GM19372 (cell line): ENCODE measurements at regions not wholly inside any gene's neighbourhood (a gene's known extent, or its start where the extent isn't known, plus 50 kb on each side); places are given as distances from the start of the nearest gene placed in this dataset.

Experiments used
- ATAC-seq: cut with Tn5 transposase; IDR thresholded peaks from one replicate; pipeline ENCODE4 v1.9.1; 2021; ENCODE audit warnings: mild to moderate bottlenecking, low read depth, moderate library complexity; ENCODE audit not compliant: unreplicated experiment

- ATAC-seq = no peak
Observed at GRCh38 chr14:85308531-85309300, 221.2 kb upstream of the FLRT2 start.

- no peak for ATAC-seq
Observed at GRCh38 chr14:85310491-85311272, 219.3 kb upstream of the FLRT2 start.

GRCh38 chr14:85313560-85314207 is 216.3 kb upstream of the FLRT2 start:
- ATAC-seq = no peak

DNA sequence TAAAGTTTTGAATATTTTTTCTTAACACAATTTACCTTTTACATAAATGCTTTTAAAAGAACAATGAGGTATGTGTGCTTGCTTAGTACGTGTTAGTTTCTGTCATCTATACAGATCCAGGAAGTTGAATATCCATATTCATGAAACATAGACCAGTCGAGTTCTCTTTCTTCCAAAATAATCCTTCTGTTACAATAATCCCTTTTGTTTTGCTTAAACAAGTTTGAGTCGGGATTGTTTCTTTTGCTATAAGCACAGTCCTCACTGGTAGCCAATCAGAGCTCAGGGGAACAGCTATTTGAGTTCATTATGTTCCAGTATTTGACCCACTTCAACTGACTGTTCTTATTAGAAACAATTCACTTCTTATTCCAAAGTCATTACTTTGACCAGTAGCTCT is 214.7 kb upstream of the FLRT2 start:
- ATAC-seq = no peak

GRCh38 chr14:85315733-85316290 is 214.1 kb upstream of the FLRT2 start:
- ATAC-seq = no peak

- no peak for ATAC-seq
Observed at GRCh38 chr14:85316701-85317410, 213.1 kb upstream of the FLRT2 start.

GRCh38 chr14:85317491-85318021 is 212.4 kb upstream of the FLRT2 start:
- no peak for ATAC-seq

DNA sequence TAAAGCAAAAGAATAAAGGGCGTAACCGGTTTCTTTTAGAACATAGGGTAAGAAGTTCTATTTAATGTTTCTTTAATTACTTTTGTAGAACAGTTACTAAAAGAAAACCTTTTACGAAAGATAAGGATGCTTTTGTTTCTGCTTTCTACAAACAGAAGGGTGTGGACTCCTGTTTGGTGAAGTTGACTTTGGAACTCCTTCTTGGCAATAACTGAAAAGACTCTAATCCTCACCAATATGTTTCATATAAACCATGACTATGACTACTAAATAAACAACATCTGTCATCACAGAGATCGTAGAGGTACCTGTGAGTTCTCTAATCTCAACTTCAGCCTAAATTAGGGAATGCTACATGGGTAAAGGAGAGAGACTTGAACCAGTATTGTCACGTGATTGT is 210.8 kb upstream of the FLRT2 start:
- no peak for ATAC-seq

GRCh38 chr14:85319998-85320630 is 209.8 kb upstream of the FLRT2 start:
- ATAC-seq = no peak

DNA sequence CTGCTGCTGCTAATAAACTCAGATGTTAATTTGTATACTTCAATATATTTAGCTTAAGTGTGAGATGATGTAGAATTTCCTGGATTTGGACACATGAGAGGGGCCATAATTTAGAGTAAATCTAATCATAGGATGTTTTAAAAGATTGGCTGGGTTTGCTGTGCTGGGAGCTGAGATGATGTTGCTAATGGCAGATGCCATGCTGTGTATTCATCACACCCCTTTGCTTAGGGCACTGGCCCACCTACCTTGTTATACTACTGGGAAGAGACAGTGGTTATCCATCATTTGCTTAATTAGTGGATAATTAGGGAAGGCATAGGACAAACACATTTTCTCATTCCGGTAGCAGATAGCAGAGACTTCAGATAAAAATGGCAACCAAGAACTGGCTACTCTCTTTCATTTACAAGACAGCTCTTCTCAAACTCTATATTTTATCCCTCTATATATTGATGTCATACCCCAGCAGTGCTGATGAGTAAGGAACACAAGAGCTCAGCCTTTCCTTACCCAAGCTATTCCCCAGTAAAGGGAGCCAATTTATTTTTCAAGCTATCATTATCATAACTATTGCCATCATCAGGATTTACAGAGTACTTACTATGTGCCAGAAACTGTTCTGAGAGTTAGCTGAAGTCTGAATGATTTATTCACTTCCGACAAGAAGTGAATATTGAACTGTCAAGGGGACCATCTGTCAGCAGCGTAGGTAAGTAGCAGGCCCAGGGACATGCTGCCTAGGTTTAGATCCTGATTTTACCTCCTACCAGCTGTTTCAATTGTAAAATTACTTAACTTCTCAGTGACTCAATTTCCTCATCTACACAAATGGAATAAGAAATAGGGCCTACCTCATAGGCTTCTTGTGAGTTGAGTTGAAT is 204.6 kb upstream of the FLRT2 start:
- no peak for ATAC-seq

- ATAC-seq = no peak
Observed at GRCh38 chr14:85332401-85332800, 197.5 kb upstream of the FLRT2 start.

GRCh38 chr14:85333313-85333712 is 196.6 kb upstream of the FLRT2 start:
- ATAC-seq = no peak

DNA sequence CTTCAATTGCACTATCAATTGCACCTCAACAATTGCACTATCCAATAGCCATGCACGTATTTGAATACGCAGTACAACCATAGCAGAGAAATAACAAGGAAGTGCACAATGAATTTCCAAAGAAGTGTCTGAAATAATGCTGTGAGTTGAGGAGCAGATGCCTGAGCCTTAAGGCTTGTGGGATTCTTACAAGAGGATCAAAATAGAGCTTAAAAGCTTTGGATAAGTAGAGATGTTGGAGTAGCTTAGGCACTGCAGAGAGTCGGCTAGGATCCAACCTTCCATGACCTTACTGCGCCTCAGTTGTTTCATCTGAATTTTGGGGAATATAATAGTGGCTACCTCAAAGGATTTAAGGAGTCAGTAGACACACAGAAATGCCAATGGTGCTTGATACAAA is 196.1 kb upstream of the FLRT2 start:
- ATAC-seq = no peak

DNA sequence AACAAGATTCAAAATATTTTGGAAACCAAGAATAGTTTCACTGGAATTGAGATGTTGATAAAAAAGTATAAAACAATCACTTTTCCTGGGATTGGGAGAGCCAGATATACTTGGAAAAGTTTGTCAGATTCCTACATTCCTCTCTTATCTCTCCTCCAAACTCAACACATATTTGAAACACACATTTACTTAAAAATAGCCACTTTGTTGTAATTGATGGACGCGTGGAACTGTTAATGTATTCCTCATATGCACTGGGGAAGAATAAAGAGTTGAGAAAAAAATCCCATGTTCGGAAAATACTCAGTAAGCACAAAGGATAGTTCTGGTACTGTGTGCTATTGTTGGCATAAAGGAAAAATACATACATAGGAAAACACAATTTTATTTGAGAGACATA is 195.6 kb upstream of the FLRT2 start:
- no peak for ATAC-seq

DNA sequence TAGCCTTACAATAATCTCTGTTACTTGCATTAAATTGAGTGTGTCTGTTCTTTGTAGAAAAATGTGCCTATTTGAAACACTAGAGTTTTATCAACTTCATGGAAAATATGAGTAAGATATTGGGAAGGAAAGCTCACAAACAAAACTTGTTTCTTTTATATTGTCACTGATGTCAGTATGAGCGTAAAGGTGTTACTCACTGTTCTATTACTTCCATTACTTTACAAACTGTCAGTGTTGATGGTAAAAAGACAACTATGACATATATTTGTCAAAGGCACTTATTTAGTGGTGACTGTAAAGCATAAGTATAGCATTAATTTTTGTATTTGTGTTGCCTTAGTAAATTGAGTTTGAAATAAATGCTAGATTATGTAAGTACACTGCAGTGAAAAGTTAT is 193.7 kb upstream of the FLRT2 start:
- no peak for ATAC-seq

- ATAC-seq = no peak
Observed at GRCh38 chr14:85336817-85337216, 193.1 kb upstream of the FLRT2 start.

GRCh38 chr14:85338895-85339294 is 191.0 kb upstream of the FLRT2 start:
- no peak for ATAC-seq

- no peak for ATAC-seq
Observed at GRCh38 chr14:85342858-85343607, 186.9 kb upstream of the FLRT2 start.
